Testis (tissue), 2 donors: ENCODE measurements at regions not wholly inside any gene's neighbourhood (a gene's known extent, or its start where the extent isn't known, plus 50 kb on each side); places are given as distances from the start of the nearest gene placed in this dataset.

Experiments
- DNase-seq: peaks from one replicate; pipeline ENCODE4 v3.0.0-alpha.2; 2019
- H3K27ac ChIP-seq, 2 donors: fragments of 200-600 bp; sonication (generic); one replicate each; pipeline ENCODE4 v1.5.1; 2019
- H3K27me3 ChIP-seq: fragments of 200-600 bp; sonication (generic); one replicate; pipeline ENCODE4 v1.5.1; 2019
- H3K36me3 ChIP-seq: fragments of 200-600 bp; sonication (generic); one replicate; pipeline ENCODE4 v1.5.1; 2017; ENCODE audit warnings: low read depth; ENCODE audit errors: missing control alignments
- H3K4me1 ChIP-seq: fragments of 200-600 bp; sonication (generic); one replicate; pipeline ENCODE4 v1.5.1; 2019
- H3K4me3 ChIP-seq, 2 donors: fragments of 200-600 bp; sonication (generic); one replicate each; pipeline ENCODE4 v1.5.1; 2017 to 2019
- H3K9me3 ChIP-seq: fragments of 200-600 bp; sonication (generic); one replicate; pipeline ENCODE4 v1.5.1; 2017
- POLR2A ChIP-seq: fragments of 450-650 bp; IDR thresholded peaks from one replicate; pipeline ENCODE4 v1.6.1; 2017; ENCODE audit warnings: antibody characterized with exemption, mild to moderate bottlenecking, moderate library complexity
- WGBS, 2 donors: methylation state at CpG; one replicate each; pipeline ENCODE4 v1.1.5; 2018; 5-methylcytosine and 5-hydroxymethylcytosine counted together
- intact Hi-C: fragments of 100-400 bp; cut with DNase I; formaldehyde crosslinking; loops from one replicate; pipeline ENCODE4 v1.15.1; 2023; ENCODE audit warnings: low total_unique reads
- TF ChIP-seq, protein P1 (sequence below), 3 experiments: fragments of 450-650 bp in 2 of 3; fragments of 200-600 bp in 1 of 3; sonication (generic) in 1 of 3; IDR thresholded peaks; one replicate each; pipeline ENCODE4 v1.5.1; 2016 to 2019; ENCODE audit warnings: antibody characterized with exemption in 3 of 3, mild to moderate bottlenecking in 2 of 3, moderate library complexity in 1 of 3

DNA sequence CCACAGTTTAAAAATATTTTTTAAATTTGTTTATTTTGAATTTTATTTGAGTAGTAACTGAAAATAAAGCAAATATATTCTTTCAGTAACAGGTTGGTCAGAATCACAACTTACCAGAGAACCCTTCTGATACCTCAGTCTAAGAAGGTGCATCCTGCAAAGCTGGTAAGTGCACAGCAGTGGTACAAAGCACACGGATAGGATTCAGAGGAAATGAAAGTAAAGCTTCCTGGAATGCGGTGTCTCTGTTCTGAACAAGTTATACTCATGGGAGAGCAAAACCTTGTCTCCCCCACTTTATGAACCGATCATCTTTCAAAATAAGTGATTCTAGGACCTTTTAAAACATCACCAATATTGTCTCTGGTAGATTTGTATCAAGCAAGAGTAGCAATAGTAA, 398.3 kb downstream of the TMX3 start:
- no peaks in the 10 kb centered on the region for H3K27me3 ChIP-seq
- 43 to 47% methylated on average over 3 of the region's 3 CpGs for WGBS, 2 donors
- intact Hi-C loops: no loop called here
- TF ChIP-seq, protein P1, sequence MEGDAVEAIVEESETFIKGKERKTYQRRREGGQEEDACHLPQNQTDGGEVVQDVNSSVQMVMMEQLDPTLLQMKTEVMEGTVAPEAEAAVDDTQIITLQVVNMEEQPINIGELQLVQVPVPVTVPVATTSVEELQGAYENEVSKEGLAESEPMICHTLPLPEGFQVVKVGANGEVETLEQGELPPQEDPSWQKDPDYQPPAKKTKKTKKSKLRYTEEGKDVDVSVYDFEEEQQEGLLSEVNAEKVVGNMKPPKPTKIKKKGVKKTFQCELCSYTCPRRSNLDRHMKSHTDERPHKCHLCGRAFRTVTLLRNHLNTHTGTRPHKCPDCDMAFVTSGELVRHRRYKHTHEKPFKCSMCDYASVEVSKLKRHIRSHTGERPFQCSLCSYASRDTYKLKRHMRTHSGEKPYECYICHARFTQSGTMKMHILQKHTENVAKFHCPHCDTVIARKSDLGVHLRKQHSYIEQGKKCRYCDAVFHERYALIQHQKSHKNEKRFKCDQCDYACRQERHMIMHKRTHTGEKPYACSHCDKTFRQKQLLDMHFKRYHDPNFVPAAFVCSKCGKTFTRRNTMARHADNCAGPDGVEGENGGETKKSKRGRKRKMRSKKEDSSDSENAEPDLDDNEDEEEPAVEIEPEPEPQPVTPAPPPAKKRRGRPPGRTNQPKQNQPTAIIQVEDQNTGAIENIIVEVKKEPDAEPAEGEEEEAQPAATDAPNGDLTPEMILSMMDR (IDR thresholded peaks at IDR 0.05): no peak
- TF ChIP-seq POLR2A: no peak
- H3K27ac ChIP-seq: no peak overlapping the region
- no peaks in the 10 kb centered on the region for H3K4me1 ChIP-seq
- H3K9me3 ChIP-seq: no peaks in the 10 kb centered on the region
- no peaks in the 10 kb centered on the region for H3K36me3 ChIP-seq
- no peak overlapping the region for H3K4me3 ChIP-seq
- no peak for DNase-seq

DNA sequence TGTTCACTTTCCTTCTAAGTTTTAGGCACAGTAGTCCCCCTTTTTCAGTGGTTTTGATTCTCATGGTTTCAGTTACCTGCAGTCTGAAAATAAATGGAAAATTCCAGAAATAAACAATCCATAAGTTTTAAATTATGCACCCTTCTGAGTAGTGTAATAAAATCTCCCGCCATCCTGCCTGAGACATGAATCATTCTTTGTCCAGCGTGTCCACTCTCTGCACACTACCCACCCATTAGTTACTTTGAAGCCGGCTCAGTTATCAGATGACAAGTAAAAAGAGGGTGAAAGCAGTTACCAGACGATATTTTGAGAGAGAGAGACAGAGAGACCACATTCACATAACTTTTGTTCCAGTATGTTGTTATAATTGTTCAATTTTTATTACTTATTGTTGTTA, 400.5 kb downstream of the TMX3 start:
- H3K27me3 ChIP-seq: no peaks in the 10 kb centered on the region
- no peaks in the 10 kb centered on the region for H3K9me3 ChIP-seq
- intact Hi-C loops: no loop called here
- H3K27ac ChIP-seq: no peak overlapping the region
- no peaks in the 10 kb centered on the region for H3K4me1 ChIP-seq
- TF ChIP-seq POLR2A: no peak
- H3K36me3 ChIP-seq: no peaks in the 10 kb centered on the region
- DNase-seq: no peak
- 59 to 70% methylated on average over 4 of the region's 4 CpGs for WGBS, 2 donors
- H3K4me3 ChIP-seq: no peak overlapping the region

DNA sequence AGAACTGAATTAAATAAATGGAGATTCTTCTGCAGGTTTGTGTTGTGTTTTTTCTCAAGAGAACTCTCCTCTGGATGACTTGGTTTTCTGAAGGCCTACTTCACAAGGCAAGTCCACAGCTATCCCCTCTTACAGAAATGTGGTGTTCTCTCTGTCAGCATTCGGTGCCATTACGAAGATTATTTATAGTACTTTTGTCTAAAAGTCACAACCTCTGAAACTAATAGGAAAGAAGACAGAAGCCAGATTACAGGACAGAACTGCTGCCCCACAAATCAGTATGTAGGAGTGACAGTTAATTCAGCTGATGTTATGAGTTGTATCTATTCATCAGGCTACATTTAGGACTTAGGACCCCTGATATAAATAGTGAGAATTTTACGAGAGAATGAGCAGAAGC, 413.5 kb downstream of the TMX3 start:
- Histone ChIP-seq H3K9me3 (no peaks in the 10 kb centered on the region), H3K4me3 (no peak overlapping the region), H3K4me1 (no peaks in the 10 kb centered on the region), H3K36me3 (no peaks in the 10 kb centered on the region), H3K27me3 (no peaks in the 10 kb centered on the region), H3K27ac (no peak overlapping the region)
- WGBS, 2 donors: 52 to 64% methylated on average over 3 of the region's 3 CpGs
- intact Hi-C loops: no loop called here
- no peak for DNase-seq
- TF ChIP-seq POLR2A: no peak
- TF ChIP-seq, protein P1 (IDR thresholded peaks at IDR 0.05): no peak

DNA sequence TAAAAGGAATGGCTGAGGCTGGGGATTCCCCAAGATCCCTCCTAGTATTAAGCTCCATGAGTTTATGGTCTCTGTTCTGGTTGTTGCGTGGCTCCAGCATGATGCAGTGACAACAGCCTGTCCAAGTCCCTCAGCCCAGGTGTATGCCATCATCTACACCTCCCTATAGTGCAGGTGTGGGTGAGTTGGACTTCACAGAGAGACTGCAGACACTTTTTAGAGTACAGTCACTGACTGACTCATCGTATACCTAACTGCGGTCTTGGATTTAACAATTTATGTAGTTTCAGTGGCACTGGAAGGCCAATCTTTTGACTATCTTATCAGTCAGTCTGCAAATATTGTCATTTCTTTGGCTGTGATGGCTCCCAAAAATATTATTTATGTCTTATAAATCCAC, 415.0 kb downstream of the TMX3 start:
- 96 to 100% methylated on average over 3 of the region's 3 CpGs for WGBS, 2 donors
- no peak for DNase-seq
- intact Hi-C loops: no loop called here

DNA sequence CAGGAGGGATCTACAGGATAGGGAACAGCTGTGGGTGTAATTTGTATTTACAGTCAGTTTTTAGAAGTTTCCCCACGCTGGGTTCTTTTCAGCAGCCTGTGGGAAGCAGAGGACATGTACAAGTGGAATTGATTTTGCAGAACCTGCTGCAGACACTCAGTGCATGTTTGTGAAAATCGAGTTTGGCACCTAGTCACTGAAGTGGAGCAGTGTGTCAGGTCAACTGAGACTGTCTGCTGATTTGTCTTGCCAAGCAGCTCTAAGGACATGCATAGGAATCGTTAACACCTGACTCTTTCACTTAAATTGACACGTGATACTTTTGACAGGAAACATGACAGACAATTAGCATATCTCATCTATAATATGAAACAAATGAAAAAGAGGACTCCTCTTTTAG, 416.6 kb downstream of the TMX3 start:
- H3K9me3 ChIP-seq: no peaks in the 10 kb centered on the region
- WGBS, 2 donors: 57 to 66% methylated on average over 4 of the region's 4 CpGs
- no peaks in the 10 kb centered on the region for H3K4me1 ChIP-seq
- intact Hi-C loops: no loop called here
- H3K36me3 ChIP-seq: no peaks in the 10 kb centered on the region
- TF ChIP-seq, protein P1 (IDR thresholded peaks at IDR 0.05): no peak
- TF ChIP-seq POLR2A: no peak
- H3K4me3 ChIP-seq: no peak overlapping the region
- DNase-seq: no peak
- no peaks in the 10 kb centered on the region for H3K27me3 ChIP-seq
- no peak overlapping the region for H3K27ac ChIP-seq

More for the DNA sequence above, 415.0 kb downstream of the TMX3 start:
- H3K4me1 ChIP-seq: no peaks in the 10 kb centered on the region
- no peaks in the 10 kb centered on the region for H3K36me3 ChIP-seq
- H3K9me3 ChIP-seq: no peaks in the 10 kb centered on the region
- H3K27me3 ChIP-seq: no peaks in the 10 kb centered on the region
- no peak overlapping the region for H3K27ac ChIP-seq
- H3K4me3 ChIP-seq: no peak overlapping the region
- TF ChIP-seq POLR2A: no peak
- TF ChIP-seq, protein P1 (IDR thresholded peaks at IDR 0.05): no peak
